Esophagus muscularis mucosa (tissue), 4 donors: ENCODE measurements at regions not wholly inside any gene's neighbourhood (a gene's known extent, or its start where the extent isn't known, plus 50 kb on each side); places are given as distances from the start of the nearest gene placed in this dataset.

Source experiments
- EP300 ChIP-seq: sonication (generic); formaldehyde crosslinking; IDR thresholded peaks from one replicate; pipeline ENCODE4 v1.6.1; 2017; ENCODE audit warnings: antibody characterized with exemption
- POLR2AphosphoS5 ChIP-seq, 2 donors: sonication (generic); formaldehyde crosslinking; IDR thresholded peaks; one replicate each; pipeline ENCODE4 v1.6.1; 2017; ENCODE audit warnings: antibody characterized with exemption in 2 of 2
- TF ChIP-seq, protein P1 (sequence below), 3 experiments: fragments of 200-600 bp in 2 of 3; fragments of 450-650 bp in 1 of 3; sonication (generic) in 2 of 3; IDR thresholded peaks; one replicate each; pipeline ENCODE4 v1.5.1; 2017 to 2019; ENCODE audit warnings: antibody characterized with exemption in 3 of 3, mild to moderate bottlenecking in 2 of 3, moderate library complexity in 1 of 3

GRCh38 chr3:89742546-89742945, 635.1 kb downstream of the EPHA3 start:
- TF ChIP-seq, protein P1, sequence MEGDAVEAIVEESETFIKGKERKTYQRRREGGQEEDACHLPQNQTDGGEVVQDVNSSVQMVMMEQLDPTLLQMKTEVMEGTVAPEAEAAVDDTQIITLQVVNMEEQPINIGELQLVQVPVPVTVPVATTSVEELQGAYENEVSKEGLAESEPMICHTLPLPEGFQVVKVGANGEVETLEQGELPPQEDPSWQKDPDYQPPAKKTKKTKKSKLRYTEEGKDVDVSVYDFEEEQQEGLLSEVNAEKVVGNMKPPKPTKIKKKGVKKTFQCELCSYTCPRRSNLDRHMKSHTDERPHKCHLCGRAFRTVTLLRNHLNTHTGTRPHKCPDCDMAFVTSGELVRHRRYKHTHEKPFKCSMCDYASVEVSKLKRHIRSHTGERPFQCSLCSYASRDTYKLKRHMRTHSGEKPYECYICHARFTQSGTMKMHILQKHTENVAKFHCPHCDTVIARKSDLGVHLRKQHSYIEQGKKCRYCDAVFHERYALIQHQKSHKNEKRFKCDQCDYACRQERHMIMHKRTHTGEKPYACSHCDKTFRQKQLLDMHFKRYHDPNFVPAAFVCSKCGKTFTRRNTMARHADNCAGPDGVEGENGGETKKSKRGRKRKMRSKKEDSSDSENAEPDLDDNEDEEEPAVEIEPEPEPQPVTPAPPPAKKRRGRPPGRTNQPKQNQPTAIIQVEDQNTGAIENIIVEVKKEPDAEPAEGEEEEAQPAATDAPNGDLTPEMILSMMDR (IDR thresholded peaks at IDR 0.05), result no peak
- TF ChIP-seq POLR2AphosphoS5 (IDR thresholded peaks at IDR 0.05), result no peak
- no peak for TF ChIP-seq EP300
